SK-N-SH (cell line): ENCODE measurements at regions not wholly inside any gene's neighbourhood (a gene's known extent, or its start where the extent isn't known, plus 50 kb on each side); places are given as distances from the start of the nearest gene placed in this dataset.

Source experiments
- CTCF ChIA-PET: fragments of 300-600, 350-600 bp; formaldehyde crosslinking; extraction: SDS; loops from one replicate; lab custom pipeline; 2021; lab: Yijun Ruan, JAX
- POLR2A ChIA-PET: fragments of 350-600 bp; sonication (Branson Sonifier 250); formaldehyde crosslinking; extraction: SDS; loops from one replicate; lab custom pipeline; 2020; ENCODE audit warnings: antibody characterized with exemption, inconsistent platforms; lab: Yijun Ruan, JAX
- DNase-seq: peaks from one replicate; pipeline ENCODE4 v3.0.0; 2012
- H2AFZ ChIP-seq: fragments of 200-600 bp; sonication (generic); 2 replicates; pipeline ENCODE4 v1.8.1; 2016; ENCODE audit warnings: antibody characterized with exemption, mild to moderate bottlenecking, low read depth
- H3F3A ChIP-seq: fragments of 200-600 bp; sonication (generic); replicated peaks from 2 replicates; pipeline ENCODE3; 2016; ENCODE audit warnings: antibody characterized with exemption, mild to moderate bottlenecking; ENCODE audit not compliant: insufficient read depth
- H3K27ac ChIP-seq, 2 experiments: fragments of 200-500 bp in 1 of 2; fragments of 200-600 bp in 1 of 2; sonication (Bioruptor generic) in 1 of 2; sonication (generic), shearing (Covaris generic) in 1 of 2; 2 replicates each; pipeline versions ENCODE4 v1.5.1 to v1.6.1; 2014 to 2016; ENCODE audit warnings: low read depth in 2 of 2, inconsistent platforms in 1 of 2, low read length in 1 of 2, mild to moderate bottlenecking in 1 of 2, mixed read lengths in 1 of 2
- H3K27me3 ChIP-seq: fragments of 200-600 bp; sonication (generic), shearing (Covaris generic); 2 replicates; pipeline ENCODE4 v1.6.1; 2016; ENCODE audit warnings: mixed run types; ENCODE audit not compliant: insufficient read depth
- H3K36me3 ChIP-seq, 2 experiments: fragments of 200-500 bp in 1 of 2; fragments of 200-600 bp in 1 of 2; sonication (Bioruptor generic) in 1 of 2; sonication (generic) in 1 of 2; replicated peaks in 1 of 2; 2 replicates each; pipeline versions ENCODE3 to v1.5.1; 2014 to 2016; ENCODE audit warnings: low read length in 1 of 2, mild to moderate bottlenecking in 1 of 2; ENCODE audit not compliant: insufficient read depth in 2 of 2, control insufficient read depth in 1 of 2
- H3K4me1 ChIP-seq, 2 experiments: fragments of 200-500 bp in 1 of 2; fragments of 200-600 bp in 1 of 2; sonication (Bioruptor generic) in 1 of 2; sonication (generic), shearing (Covaris generic) in 1 of 2; 2 replicates each; pipeline versions ENCODE4 v1.5.1 to v1.6.1; 2014 to 2016; ENCODE audit warnings: low read depth in 1 of 2, low read length in 1 of 2, mixed run types in 1 of 2; ENCODE audit not compliant: insufficient read depth in 2 of 2, control insufficient read depth in 1 of 2
- H3K4me2 ChIP-seq: fragments of 200-600 bp; sonication (generic), shearing (Covaris generic); 2 replicates; pipeline ENCODE4 v1.6.1; 2017; ENCODE audit warnings: mixed run types
- H3K4me3 ChIP-seq, 2 experiments: fragments of 200-500 bp in 1 of 2; fragments of 200-600 bp in 1 of 2; sonication (Bioruptor generic) in 1 of 2; sonication (generic), shearing (Covaris generic) in 1 of 2; 2 replicates each; pipeline versions ENCODE4 v1.5.1 to v1.8.1; 2014 to 2016; ENCODE audit warnings: low read depth in 2 of 2, inconsistent platforms in 1 of 2, low read length in 1 of 2, mild to moderate bottlenecking in 1 of 2, mixed read lengths in 1 of 2, moderate library complexity in 1 of 2
- H3K79me2 ChIP-seq: fragments of 200-600 bp; sonication (generic); 2 replicates; pipeline ENCODE4 v1.8.1; 2017; ENCODE audit warnings: mild to moderate bottlenecking; ENCODE audit not compliant: insufficient read depth
- H3K9ac ChIP-seq: fragments of 200-600 bp; sonication (generic); 2 replicates; pipeline ENCODE4 v1.6.1; 2017; ENCODE audit warnings: mixed run types
- H3K9me2 ChIP-seq: fragments of 200-600 bp; sonication (generic); 2 replicates; pipeline ENCODE4 v1.6.1; 2017; ENCODE audit warnings: mixed run types
- H3K9me3 ChIP-seq: fragments of 200-600 bp; sonication (generic); 2 replicates; pipeline ENCODE4 v1.6.1; 2017; ENCODE audit warnings: mixed run types, mild to moderate bottlenecking, moderate library complexity
- H4K20me1 ChIP-seq: fragments of 200-600 bp; sonication (generic); 2 replicates; pipeline ENCODE4 v1.6.1; 2017; ENCODE audit warnings: mild to moderate bottlenecking, mixed run types; ENCODE audit not compliant: insufficient read depth
- EP300 ChIP-seq, 2 experiments: IDR thresholded peaks; 2 replicates each; pipeline versions ENCODE4 v1.4.0 to v1.6.1; 2012; ENCODE audit warnings: borderline replicate concordance in 1 of 2, low read depth in 1 of 2, low read length in 1 of 2
- FOXJ3 ChIP-seq: sonication (generic); formaldehyde crosslinking; IDR thresholded peaks from 2 replicates; pipeline ENCODE4 v1.5.1; 2020; ENCODE audit warnings: mild to moderate bottlenecking, missing genetic modification reagents
- FOXM1 ChIP-seq: IDR thresholded peaks from 2 replicates; pipeline ENCODE4 v1.4.0; 2012; ENCODE audit warnings: low read depth, mild to moderate bottlenecking
- GABPA ChIP-seq: IDR thresholded peaks from 2 replicates; pipeline ENCODE4 v1.4.0; 2012; ENCODE audit warnings: low read depth, mild to moderate bottlenecking
- JUND ChIP-seq: IDR thresholded peaks from 2 replicates; pipeline ENCODE4 v1.4.0; 2012
- MEF2A ChIP-seq: IDR thresholded peaks from 2 replicates; pipeline ENCODE4 v1.4.0; 2012; ENCODE audit warnings: low read depth, borderline replicate concordance
- NFIC ChIP-seq: IDR thresholded peaks from 2 replicates; pipeline ENCODE4 v1.4.0; 2012; ENCODE audit warnings: borderline replicate concordance
- NRF1 ChIP-seq: IDR thresholded peaks from 2 replicates; pipeline ENCODE4 v1.6.1; 2012; ENCODE audit warnings: low read depth, mild to moderate bottlenecking, low read length
- PBX3 ChIP-seq: IDR thresholded peaks from 2 replicates; pipeline ENCODE4; 2012
- POLR2AphosphoS5 ChIP-seq: IDR thresholded peaks from 2 replicates; pipeline ENCODE4 v1.6.1; 2012; ENCODE audit warnings: low read depth, low read length
- RAD21 ChIP-seq: IDR thresholded peaks from 2 replicates; pipeline ENCODE4 v1.6.1; 2012; ENCODE audit warnings: mild to moderate bottlenecking, low read length
- RCOR1 ChIP-seq: fragments of 150-350 bp; IDR thresholded peaks from 2 replicates; pipeline ENCODE4 v1.6.1; 2017; ENCODE audit warnings: antibody characterized with exemption, low read length
- RFX5 ChIP-seq: IDR thresholded peaks from 2 replicates; pipeline ENCODE4 v1.6.1; 2012; ENCODE audit warnings: mild to moderate bottlenecking, improper control_type of control experiment, low read length
- SMC3 ChIP-seq: IDR thresholded peaks from 2 replicates; pipeline ENCODE4 v1.6.1; 2012; ENCODE audit warnings: low read depth, low read length, improper control_type of control experiment
- TEAD4 ChIP-seq: IDR thresholded peaks from 2 replicates; pipeline ENCODE4 v1.4.0; 2012; ENCODE audit warnings: mild to moderate bottlenecking, borderline replicate concordance; ENCODE audit not compliant: insufficient read depth
- WGBS: methylation state at CpG from one replicate; pipeline ENCODE4 v1.1.6; 2017; ENCODE audit warnings: low lambda C conversion rate; 5-methylcytosine and 5-hydroxymethylcytosine counted together
- TF ChIP-seq, protein P1 (sequence below): IDR thresholded peaks from 2 replicates; pipeline ENCODE4 v1.6.1; 2012; ENCODE audit warnings: mild to moderate bottlenecking, low read depth, low read length, moderate library complexity
- TF ChIP-seq, protein P2 (sequence below): IDR thresholded peaks from 2 replicates; pipeline ENCODE4 v1.4.0; 2012; ENCODE audit warnings: low read depth, borderline replicate concordance

- Histone ChIP-seq H3K4me2 (no peak overlapping the region), H3K9ac (no peak overlapping the region), H3K36me3 (no peaks in the 10 kb centered on the region), H3F3A (no peaks in the 10 kb centered on the region), H3K4me1 (peaks cover 3 to 4% of the 10 kb centered on the region in 2 experiments; a peak in 2 of 4 replicates), H3K79me2 (no peaks in the 10 kb centered on the region), H3K27me3 (no peaks in the 10 kb centered on the region), H3K4me3 (no peak overlapping the region), H3K27ac (no peak overlapping the region), H3K9me2 (no peaks in the 10 kb centered on the region), H2AFZ (no peak overlapping the region), H4K20me1 (no peaks in the 10 kb centered on the region), H3K9me3 (no peaks in the 10 kb centered on the region)
- POLR2A ChIA-PET: no interaction called here
- DNase-seq: no peak
- TF ChIP-seq, protein P1, sequence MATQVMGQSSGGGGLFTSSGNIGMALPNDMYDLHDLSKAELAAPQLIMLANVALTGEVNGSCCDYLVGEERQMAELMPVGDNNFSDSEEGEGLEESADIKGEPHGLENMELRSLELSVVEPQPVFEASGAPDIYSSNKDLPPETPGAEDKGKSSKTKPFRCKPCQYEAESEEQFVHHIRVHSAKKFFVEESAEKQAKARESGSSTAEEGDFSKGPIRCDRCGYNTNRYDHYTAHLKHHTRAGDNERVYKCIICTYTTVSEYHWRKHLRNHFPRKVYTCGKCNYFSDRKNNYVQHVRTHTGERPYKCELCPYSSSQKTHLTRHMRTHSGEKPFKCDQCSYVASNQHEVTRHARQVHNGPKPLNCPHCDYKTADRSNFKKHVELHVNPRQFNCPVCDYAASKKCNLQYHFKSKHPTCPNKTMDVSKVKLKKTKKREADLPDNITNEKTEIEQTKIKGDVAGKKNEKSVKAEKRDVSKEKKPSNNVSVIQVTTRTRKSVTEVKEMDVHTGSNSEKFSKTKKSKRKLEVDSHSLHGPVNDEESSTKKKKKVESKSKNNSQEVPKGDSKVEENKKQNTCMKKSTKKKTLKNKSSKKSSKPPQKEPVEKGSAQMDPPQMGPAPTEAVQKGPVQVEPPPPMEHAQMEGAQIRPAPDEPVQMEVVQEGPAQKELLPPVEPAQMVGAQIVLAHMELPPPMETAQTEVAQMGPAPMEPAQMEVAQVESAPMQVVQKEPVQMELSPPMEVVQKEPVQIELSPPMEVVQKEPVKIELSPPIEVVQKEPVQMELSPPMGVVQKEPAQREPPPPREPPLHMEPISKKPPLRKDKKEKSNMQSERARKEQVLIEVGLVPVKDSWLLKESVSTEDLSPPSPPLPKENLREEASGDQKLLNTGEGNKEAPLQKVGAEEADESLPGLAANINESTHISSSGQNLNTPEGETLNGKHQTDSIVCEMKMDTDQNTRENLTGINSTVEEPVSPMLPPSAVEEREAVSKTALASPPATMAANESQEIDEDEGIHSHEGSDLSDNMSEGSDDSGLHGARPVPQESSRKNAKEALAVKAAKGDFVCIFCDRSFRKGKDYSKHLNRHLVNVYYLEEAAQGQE: no peak
- TF ChIP-seq SMC3 (no peak), FOXJ3 (CRISPR knock-in tag) (no peak), GABPA (no peak), RCOR1 (no peak), EP300 (IDR thresholded peaks at IDR 0.05; ENCODE audit: borderline replicate concordance in 1 of 2, low read depth in 1 of 2, low read length in 1 of 2) (no peak), MEF2A (no peak), JUND (no peak), PBX3 (no peak), RFX5 (no peak), TEAD4 (no peak), FOXM1 (no peak), NFIC (no peak), NRF1 (no peak), POLR2AphosphoS5 (no peak), RAD21 (no peak)
- TF ChIP-seq, protein P2, sequence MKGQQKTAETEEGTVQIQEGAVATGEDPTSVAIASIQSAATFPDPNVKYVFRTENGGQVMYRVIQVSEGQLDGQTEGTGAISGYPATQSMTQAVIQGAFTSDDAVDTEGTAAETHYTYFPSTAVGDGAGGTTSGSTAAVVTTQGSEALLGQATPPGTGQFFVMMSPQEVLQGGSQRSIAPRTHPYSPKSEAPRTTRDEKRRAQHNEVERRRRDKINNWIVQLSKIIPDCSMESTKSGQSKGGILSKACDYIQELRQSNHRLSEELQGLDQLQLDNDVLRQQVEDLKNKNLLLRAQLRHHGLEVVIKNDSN: no peak
- CTCF ChIA-PET: no interaction called here
- 88% methylated on average over 4 of the region's 4 CpGs for WGBS
These were observed 269.8 kb downstream of the TMX3 start for GRCh38 chr18:68445136-68445535.
